Keratinocyte (primary cell): ENCODE measurements at regions not wholly inside any gene's neighbourhood (a gene's known extent, or its start where the extent isn't known, plus 50 kb on each side); places are given as distances from the start of the nearest gene placed in this dataset.

Experiments
- EZH2 ChIP-seq: IDR thresholded peaks from one replicate; pipeline ENCODE4 v1.6.1; 2012; ENCODE audit warnings: inconsistent platforms, mild to moderate bottlenecking, low read length, moderate library complexity
- TF ChIP-seq, protein P1 (sequence below), 3 experiments: IDR thresholded peaks in 1 of 3; conservative IDR thresholded peaks in 1 of 3; optimal IDR thresholded peaks in 1 of 3; 2 replicates in 2 of 3; 3 replicates in 1 of 3; pipeline versions ENCODE3 to v1.5.1; 2011; ENCODE audit warnings: low read length in 3 of 3, mild to moderate bottlenecking in 3 of 3, moderate library complexity in 2 of 3, control low read depth in 1 of 3, inconsistent platforms in 1 of 3; ENCODE audit not compliant: insufficient read depth in 2 of 3; ENCODE audit errors: extremely low read depth in 1 of 3

DNA sequence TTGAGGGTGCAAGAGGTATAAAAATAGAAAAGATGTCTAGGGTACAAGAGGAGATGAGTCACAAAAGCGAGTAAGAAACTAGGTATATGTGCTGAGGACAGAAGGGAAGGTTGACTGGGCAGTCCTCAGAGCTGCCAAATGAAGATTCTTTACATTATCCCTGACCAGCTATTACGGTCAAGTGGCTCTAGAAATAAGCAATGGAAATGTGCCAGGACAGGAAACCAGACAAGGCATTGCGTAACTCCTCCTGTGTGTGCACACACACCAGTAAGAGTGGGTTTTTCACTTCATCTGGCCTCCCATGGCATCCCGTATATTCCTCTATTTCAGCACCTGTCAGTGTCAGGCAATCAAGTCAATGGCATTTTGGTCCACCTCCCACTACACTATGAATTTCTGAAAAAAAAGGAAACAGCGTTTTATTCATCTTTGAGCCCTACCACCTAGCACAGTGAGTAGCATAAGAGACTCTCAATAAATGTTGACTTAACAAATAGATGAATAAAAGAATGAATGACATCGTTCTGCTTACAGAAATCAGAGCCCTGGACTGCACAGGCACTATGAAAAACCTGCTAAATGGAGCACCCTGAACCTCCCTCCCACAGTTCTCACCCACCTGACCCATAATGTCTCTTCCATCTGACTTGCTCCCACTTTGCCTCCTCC lies 62.6 kb upstream of the KLF3 start:
- TF ChIP-seq, protein P1, sequence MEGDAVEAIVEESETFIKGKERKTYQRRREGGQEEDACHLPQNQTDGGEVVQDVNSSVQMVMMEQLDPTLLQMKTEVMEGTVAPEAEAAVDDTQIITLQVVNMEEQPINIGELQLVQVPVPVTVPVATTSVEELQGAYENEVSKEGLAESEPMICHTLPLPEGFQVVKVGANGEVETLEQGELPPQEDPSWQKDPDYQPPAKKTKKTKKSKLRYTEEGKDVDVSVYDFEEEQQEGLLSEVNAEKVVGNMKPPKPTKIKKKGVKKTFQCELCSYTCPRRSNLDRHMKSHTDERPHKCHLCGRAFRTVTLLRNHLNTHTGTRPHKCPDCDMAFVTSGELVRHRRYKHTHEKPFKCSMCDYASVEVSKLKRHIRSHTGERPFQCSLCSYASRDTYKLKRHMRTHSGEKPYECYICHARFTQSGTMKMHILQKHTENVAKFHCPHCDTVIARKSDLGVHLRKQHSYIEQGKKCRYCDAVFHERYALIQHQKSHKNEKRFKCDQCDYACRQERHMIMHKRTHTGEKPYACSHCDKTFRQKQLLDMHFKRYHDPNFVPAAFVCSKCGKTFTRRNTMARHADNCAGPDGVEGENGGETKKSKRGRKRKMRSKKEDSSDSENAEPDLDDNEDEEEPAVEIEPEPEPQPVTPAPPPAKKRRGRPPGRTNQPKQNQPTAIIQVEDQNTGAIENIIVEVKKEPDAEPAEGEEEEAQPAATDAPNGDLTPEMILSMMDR (optimal IDR thresholded peaks at IDR 0.05 in 1 of 3, IDR thresholded peaks at IDR 0.05 in 1 of 3, conservative IDR thresholded peaks at IDR 0.05 in 1 of 3; ENCODE audit: extremely low read depth in 1 of 3, insufficient read depth in 2 of 3, low read length in 3 of 3) = no peak
- no peak for TF ChIP-seq EZH2
